H9 (cell line): ENCODE measurements at regions not wholly inside any gene's neighbourhood (a gene's known extent, or its start where the extent isn't known, plus 50 kb on each side); places are given as distances from the start of the nearest gene placed in this dataset.

Experiments
- DNase-seq: peaks from one replicate; pipeline ENCODE4 v3.0.0-alpha.2; 2017
- H2AFZ ChIP-seq: one replicate; pipeline ENCODE4 v1.6.1; 2013; ENCODE audit warnings: mild to moderate bottlenecking, low read length, control low read depth, moderate library complexity
- H2AK5ac ChIP-seq: 2 replicates; pipeline ENCODE4 v1.6.1; 2013; ENCODE audit warnings: low read length, control low read depth, mixed read lengths; ENCODE audit not compliant: insufficient read length
- H2BK120ac ChIP-seq: one replicate; pipeline ENCODE4 v1.6.1; 2013; ENCODE audit warnings: low read depth, mild to moderate bottlenecking, low read length, control low read depth, inconsistent platforms; ENCODE audit not compliant: poor library complexity, severe bottlenecking
- H2BK12ac ChIP-seq: 2 replicates; pipeline ENCODE4 v1.6.1; 2013; ENCODE audit warnings: low read length, control low read depth, mixed read lengths, low read depth; ENCODE audit not compliant: insufficient read length
- H2BK15ac ChIP-seq: 2 replicates; pipeline ENCODE4 v1.6.1; 2013; ENCODE audit warnings: low read depth, low read length, control low read depth
- H2BK20ac ChIP-seq: one replicate; pipeline ENCODE4 v1.6.1; 2013; ENCODE audit warnings: low read depth, mild to moderate bottlenecking, low read length, control low read depth, inconsistent platforms; ENCODE audit not compliant: poor library complexity, severe bottlenecking
- H2BK5ac ChIP-seq: 2 replicates; pipeline ENCODE4 v1.6.1; 2013; ENCODE audit warnings: low read length, control low read depth, mixed read lengths; ENCODE audit not compliant: insufficient read length
- H3K14ac ChIP-seq: 2 replicates; pipeline ENCODE4 v1.6.1; 2013; ENCODE audit warnings: low read length, control low read depth; ENCODE audit not compliant: insufficient read depth
- H3K18ac ChIP-seq: 2 replicates; pipeline ENCODE4 v1.6.1; 2013; ENCODE audit warnings: low read depth, mild to moderate bottlenecking, mixed read lengths, low read length, control low read depth; ENCODE audit not compliant: insufficient read length
- H3K23ac ChIP-seq: 2 replicates; pipeline ENCODE4 v1.6.1; 2013; ENCODE audit warnings: low read length, control low read depth, mixed read lengths, low read depth; ENCODE audit not compliant: insufficient read length
- H3K23me2 ChIP-seq: 2 replicates; pipeline ENCODE4 v1.6.1; 2013; ENCODE audit warnings: low read depth, mild to moderate bottlenecking, mixed read lengths, low read length, control low read depth; ENCODE audit not compliant: insufficient read length, poor library complexity, severe bottlenecking
- H3K27ac ChIP-seq: 2 replicates; pipeline ENCODE4 v1.5.1; 2013; ENCODE audit warnings: low read length, control low read depth, mixed read lengths, low read depth; ENCODE audit not compliant: insufficient read length
- H3K27me3 ChIP-seq: 2 replicates; pipeline ENCODE4 v1.6.1; 2013; ENCODE audit warnings: low read length, control low read depth, inconsistent platforms; ENCODE audit not compliant: insufficient read depth
- H3K4ac ChIP-seq: 2 replicates; pipeline ENCODE4 v1.6.1; 2013; ENCODE audit warnings: low read depth, mild to moderate bottlenecking, control low read depth, inconsistent platforms, low read length, moderate library complexity
- H3K4me1 ChIP-seq: 2 replicates; pipeline ENCODE4 v1.6.1; 2013; ENCODE audit warnings: low read length, control low read depth, inconsistent platforms; ENCODE audit not compliant: insufficient read depth
- H3K4me2 ChIP-seq: 2 replicates; pipeline ENCODE4 v1.6.1; 2013; ENCODE audit warnings: low read length, control low read depth, mixed read lengths; ENCODE audit not compliant: insufficient read length, insufficient read depth
- H3K56ac ChIP-seq: 2 replicates; pipeline ENCODE4 v1.6.1; 2013; ENCODE audit warnings: low read depth, mild to moderate bottlenecking, mixed read lengths, low read length, control low read depth; ENCODE audit not compliant: insufficient read length
- H3K79me1 ChIP-seq: 2 replicates; pipeline ENCODE4 v1.6.1; 2013; ENCODE audit warnings: low read depth, mild to moderate bottlenecking, moderate library complexity, low read length, control low read depth, inconsistent platforms; ENCODE audit not compliant: insufficient read depth, poor library complexity, severe bottlenecking
- H3K79me2 ChIP-seq: 2 replicates; pipeline ENCODE4 v1.6.1; 2013; ENCODE audit warnings: low read length, control low read depth, inconsistent platforms; ENCODE audit not compliant: insufficient read depth
- H3K9ac ChIP-seq: 2 replicates; pipeline ENCODE4 v1.6.1; 2013; ENCODE audit warnings: low read length, control low read depth, mixed read lengths; ENCODE audit not compliant: insufficient read length; ENCODE audit errors: extremely low read depth
- H3K9me3 ChIP-seq: one replicate; pipeline ENCODE4 v1.6.1; 2013; ENCODE audit warnings: low read depth, low read length, inconsistent platforms; ENCODE audit not compliant: control insufficient read depth
- H3T11ph ChIP-seq: one replicate; pipeline ENCODE4 v1.6.1; 2013; ENCODE audit warnings: mild to moderate bottlenecking, low read length, control low read depth, inconsistent platforms
- H4K20me1 ChIP-seq: one replicate; pipeline ENCODE4 v1.6.1; 2013; ENCODE audit not compliant: control insufficient read depth, insufficient read length, insufficient read depth
- H4K5ac ChIP-seq: 2 replicates; pipeline ENCODE4 v1.6.1; 2013; ENCODE audit warnings: low read depth, mild to moderate bottlenecking, mixed read lengths, low read length, control low read depth; ENCODE audit not compliant: insufficient read length
- H4K8ac ChIP-seq: replicated peaks from 2 replicates; pipeline ENCODE4 v1.6.1; 2013; ENCODE audit warnings: low read length, control low read depth, mixed read lengths, low read depth; ENCODE audit not compliant: insufficient read length
- H4K91ac ChIP-seq: 2 replicates; pipeline ENCODE4 v1.6.1; 2013; ENCODE audit warnings: low read depth, mild to moderate bottlenecking, moderate library complexity, mixed read lengths, low read length, control low read depth; ENCODE audit not compliant: insufficient read length
- H3K27ac Mint-ChIP-seq, 3 experiments: 2 replicates in 2 of 3; 3 replicates in 1 of 3; pipeline ENCODE4 v1.8.0; 2020 to 2021; ENCODE audit warnings: mixed read lengths in 3 of 3, mild to moderate bottlenecking in 1 of 3, moderate library complexity in 1 of 3
- H3K27me3 Mint-ChIP-seq: 2 replicates; pipeline ENCODE4 v1.8.0; 2021; ENCODE audit warnings: low read depth, mild to moderate bottlenecking, moderate library complexity, mixed read lengths
- H3K36me3 Mint-ChIP-seq, 3 experiments: 2 replicates in 2 of 3; 3 replicates in 1 of 3; pipeline ENCODE4 v1.8.0; 2020 to 2021; ENCODE audit warnings: low read depth in 3 of 3, mixed read lengths in 3 of 3; ENCODE audit not compliant: insufficient read depth in 1 of 3
- H3K4me1 Mint-ChIP-seq, 2 experiments: 2 replicates each; pipeline ENCODE4 v1.8.0; 2020; ENCODE audit warnings: mixed read lengths in 2 of 2
- H3K4me3 Mint-ChIP-seq, 2 experiments: 2 replicates in 1 of 2; 3 replicates in 1 of 2; pipeline ENCODE4 v1.8.0; 2020 to 2021; ENCODE audit warnings: mild to moderate bottlenecking in 2 of 2, mixed read lengths in 2 of 2, moderate library complexity in 1 of 2
- H3K9me3 Mint-ChIP-seq, 2 experiments: 2 replicates in 1 of 2; 3 replicates in 1 of 2; pipeline ENCODE4 v1.8.0; 2020; ENCODE audit warnings: mild to moderate bottlenecking in 2 of 2, mixed read lengths in 2 of 2, moderate library complexity in 1 of 2
- CTCF ChIP-seq: fragments of 200-600 bp; sonication (generic); conservative IDR thresholded peaks from 3 replicates; pipeline ENCODE4 v1.8.0; 2021; ENCODE audit warnings: antibody characterized with exemption, mild to moderate bottlenecking

GRCh38 chr14:32012062-32012461 lies 65.0 kb upstream of the ARHGAP5 start:
- Mint-ChIP-seq H3K27ac (no peak overlapping the region), H3K4me1 (peaks cover 5% of the 10 kb centered on the region in 2 experiments; a peak in 3 of 4 replicates), H3K36me3 (no peaks in the 10 kb centered on the region), H3K27me3 (no peaks in the 10 kb centered on the region; the same call in 1 of the 2 replicates), H3K9me3 (no peaks in the 10 kb centered on the region), H3K4me3 (no peak overlapping the region)
- no peak overlapping the region for H3K18ac ChIP-seq
- no peak overlapping the region for H3K56ac ChIP-seq
- H4K91ac ChIP-seq = no peak overlapping the region
- H2BK20ac ChIP-seq = no peak overlapping the region
- H2AK5ac ChIP-seq = no peak overlapping the region
- no peaks in the 10 kb centered on the region for H4K20me1 ChIP-seq
- H3T11ph ChIP-seq = no peak overlapping the region
- H2AFZ ChIP-seq = no peak overlapping the region
- DNase-seq = no peak
- H3K79me1 ChIP-seq = no peaks in the 10 kb centered on the region
- H3K9ac ChIP-seq = no peak overlapping the region
- H3K27me3 ChIP-seq = no peaks in the 10 kb centered on the region
- no peak overlapping the region for H4K5ac ChIP-seq
- H2BK5ac ChIP-seq = no peak overlapping the region
- no peak overlapping the region for H2BK12ac ChIP-seq
- no peak overlapping the region for H3K4ac ChIP-seq
- H3K14ac ChIP-seq = no peak overlapping the region
- no peak overlapping the region for H2BK120ac ChIP-seq
- no peaks in the 10 kb centered on the region for H3K23me2 ChIP-seq
- no peak overlapping the region for H4K8ac ChIP-seq
- no peak overlapping the region for H3K4me2 ChIP-seq
- no peak overlapping the region for H3K27ac ChIP-seq
- H3K9me3 ChIP-seq = no peaks in the 10 kb centered on the region
- TF ChIP-seq CTCF = no peak
- H3K4me1 ChIP-seq = no peaks in the 10 kb centered on the region
- no peak overlapping the region for H2BK15ac ChIP-seq
- H3K79me2 ChIP-seq = no peaks in the 10 kb centered on the region
- H3K23ac ChIP-seq = no peak overlapping the region
